ENCODE measurements at regions not wholly inside any gene's neighbourhood (a gene's known extent, or its start where the extent isn't known, plus 50 kb on each side); places are given as distances from the start of the nearest gene placed in this dataset.

GRCh38 chr13:105464249-105464648 is 1071.2 kb downstream of the EFNB2 start:
- TF ChIP-seq YY1 (IDR thresholded peaks at IDR 0.05; ENCODE audit: low read depth) (no peak), ZBTB7A (IDR thresholded peaks at IDR 0.05; ENCODE audit: low read depth) (no peak), RAD21 (IDR thresholded peaks at IDR 0.05; ENCODE audit: low read depth) (no peak), EP300 (IDR thresholded peaks at IDR 0.05; ENCODE audit: borderline replicate concordance) (no peak), TAF1 (IDR thresholded peaks at IDR 0.05; ENCODE audit: low read depth) (no peak), MAX (IDR thresholded peaks at IDR 0.05) (no peak), NFIC (IDR thresholded peaks at IDR 0.05) (no peak), REST (IDR thresholded peaks at IDR 0.05; ENCODE audit: low read depth) (no peak)

GRCh38 chr13:105463011-105463501 is 1072.4 kb downstream of the EFNB2 start:
- TF ChIP-seq USF1 (IDR thresholded peaks at IDR 0.05) (no peak), NFIC (IDR thresholded peaks at IDR 0.05) (no peak), EGR1 (IDR thresholded peaks at IDR 0.05) (no peak), ZBTB7A (IDR thresholded peaks at IDR 0.05; ENCODE audit: low read depth) (no peak), FOXM1 (IDR thresholded peaks at IDR 0.05; ENCODE audit: borderline replicate concordance, low read depth) (no peak), EP300 (IDR thresholded peaks at IDR 0.05; ENCODE audit: borderline replicate concordance) (no peak), REST (IDR thresholded peaks at IDR 0.05; ENCODE audit: low read depth) (no peak), YY1 (IDR thresholded peaks at IDR 0.05; ENCODE audit: low read depth) (no peak), MAX (IDR thresholded peaks at IDR 0.05) (no peak), TAF1 (IDR thresholded peaks at IDR 0.05; ENCODE audit: low read depth) (no peak), RAD21 (IDR thresholded peaks at IDR 0.05; ENCODE audit: low read depth) (no peak), CEBPB (IDR thresholded peaks at IDR 0.05) (no peak), TCF12 (IDR thresholded peaks at IDR 0.05; ENCODE audit: low read depth) (no peak), TEAD4 (IDR thresholded peaks at IDR 0.05) (no peak)

GRCh38 chr13:105462098-105462497 is 1073.4 kb downstream of the EFNB2 start:
- TF ChIP-seq TAF1 (IDR thresholded peaks at IDR 0.05; ENCODE audit: low read depth) (no peak), TEAD4 (IDR thresholded peaks at IDR 0.05) (no peak), ZBTB7A (IDR thresholded peaks at IDR 0.05; ENCODE audit: low read depth) (no peak), REST (IDR thresholded peaks at IDR 0.05; ENCODE audit: low read depth) (no peak), CEBPB (IDR thresholded peaks at IDR 0.05) (no peak)

- no peak for TF ChIP-seq USF1 (IDR thresholded peaks at IDR 0.05)
- TF ChIP-seq CREB1 (IDR thresholded peaks at IDR 0.05; ENCODE audit: low read depth), result no peak
- no peak for TF ChIP-seq CEBPB (IDR thresholded peaks at IDR 0.05)
- no peak for TF ChIP-seq TEAD4 (IDR thresholded peaks at IDR 0.05)
- no peak for TF ChIP-seq MAX (IDR thresholded peaks at IDR 0.05)
- no peak for TF ChIP-seq YY1 (IDR thresholded peaks at IDR 0.05; ENCODE audit: low read depth)
- TF ChIP-seq EGR1 (IDR thresholded peaks at IDR 0.05), result no peak
- TF ChIP-seq NFIC (IDR thresholded peaks at IDR 0.05), result no peak
- no peak for TF ChIP-seq RAD21 (IDR thresholded peaks at IDR 0.05; ENCODE audit: low read depth)
- TF ChIP-seq TCF12 (IDR thresholded peaks at IDR 0.05; ENCODE audit: low read depth), result no peak
- no peak for TF ChIP-seq REST (IDR thresholded peaks at IDR 0.05; ENCODE audit: low read depth)
- no peak for TF ChIP-seq TAF1 (IDR thresholded peaks at IDR 0.05; ENCODE audit: low read depth)
- TF ChIP-seq EP300 (IDR thresholded peaks at IDR 0.05; ENCODE audit: borderline replicate concordance), result no peak
- no peak for TF ChIP-seq ZBTB7A (IDR thresholded peaks at IDR 0.05; ENCODE audit: low read depth)
- no peak for TF ChIP-seq FOXM1 (IDR thresholded peaks at IDR 0.05; ENCODE audit: borderline replicate concordance, low read depth)
Measured at GRCh38 chr13:105452895-105453294, 1082.6 kb downstream of the EFNB2 start.
